NB4 (cell line): ENCODE measurements at regions not wholly inside any gene's neighbourhood (a gene's known extent, or its start where the extent isn't known, plus 50 kb on each side); places are given as distances from the start of the nearest gene placed in this dataset.

Source experiments
- CTCF ChIP-seq: IDR thresholded peaks from one replicate; pipeline ENCODE4 v1.5.1; 2012; ENCODE audit warnings: low read depth, low read length
- MYC ChIP-seq: IDR thresholded peaks from 2 replicates; pipeline ENCODE4 v1.6.1; 2011; ENCODE audit warnings: low read depth, low read length
- POLR2A ChIP-seq: IDR thresholded peaks from 2 replicates; pipeline ENCODE4 v1.6.1; 2011; ENCODE audit warnings: mild to moderate bottlenecking; ENCODE audit not compliant: insufficient read length; ENCODE audit errors: extremely low read depth

- TF ChIP-seq CTCF (no peak), POLR2A (no peak), MYC (no peak)
These were observed 54.8 kb upstream of the BTRC start for GRCh38 chr10:101299211-101299610.
